Spinal cord (tissue), 9 donors: ENCODE measurements at regions not wholly inside any gene's neighbourhood (a gene's known extent, or its start where the extent isn't known, plus 50 kb on each side); places are given as distances from the start of the nearest gene placed in this dataset.
"Not testable (repeated sequence)": the region's sequence is repeated elsewhere in the genome, so short reads cannot be mapped to it uniquely, and the experiment has no call there.

Experiments used
- DNase-seq, 6 donors: peaks; one replicate each; pipeline versions ENCODE4 v3.0.0 to v3.0.0-alpha.2; 2013 to 2015; ENCODE audit warnings: low spot score in 6 of 6, low read depth in 4 of 6
- H3K27ac ChIP-seq: one replicate; pipeline ENCODE4 v1.5.1; 2013; ENCODE audit warnings: low read depth, low read length, control low read depth
- H3K27me3 ChIP-seq: one replicate; pipeline ENCODE4 v1.6.1; 2013; ENCODE audit warnings: low read length; ENCODE audit not compliant: control insufficient read depth, insufficient read depth
- H3K36me3 ChIP-seq: one replicate; pipeline ENCODE4 v1.6.1; 2013; ENCODE audit warnings: low read length; ENCODE audit not compliant: control insufficient read depth, insufficient read depth
- H3K4me1 ChIP-seq: one replicate; pipeline ENCODE4 v1.6.1; 2013; ENCODE audit warnings: low read length; ENCODE audit not compliant: control insufficient read depth, insufficient read depth
- H3K4me3 ChIP-seq: one replicate; pipeline ENCODE4 v1.5.1; 2013; ENCODE audit warnings: low read depth, low read length, control low read depth
- H3K9me3 ChIP-seq: one replicate; pipeline ENCODE4 v1.6.1; 2013; ENCODE audit warnings: low read length; ENCODE audit not compliant: control insufficient read depth, insufficient read depth
- WGBS: methylation state at CpG from one replicate; pipeline ENCODE4 v1.1.5; 2013; ENCODE audit warnings: missing lambda C conversion rate; ENCODE audit not compliant: insufficient coverage; 5-methylcytosine and 5-hydroxymethylcytosine counted together
- donor health status: healthy.

DNA sequence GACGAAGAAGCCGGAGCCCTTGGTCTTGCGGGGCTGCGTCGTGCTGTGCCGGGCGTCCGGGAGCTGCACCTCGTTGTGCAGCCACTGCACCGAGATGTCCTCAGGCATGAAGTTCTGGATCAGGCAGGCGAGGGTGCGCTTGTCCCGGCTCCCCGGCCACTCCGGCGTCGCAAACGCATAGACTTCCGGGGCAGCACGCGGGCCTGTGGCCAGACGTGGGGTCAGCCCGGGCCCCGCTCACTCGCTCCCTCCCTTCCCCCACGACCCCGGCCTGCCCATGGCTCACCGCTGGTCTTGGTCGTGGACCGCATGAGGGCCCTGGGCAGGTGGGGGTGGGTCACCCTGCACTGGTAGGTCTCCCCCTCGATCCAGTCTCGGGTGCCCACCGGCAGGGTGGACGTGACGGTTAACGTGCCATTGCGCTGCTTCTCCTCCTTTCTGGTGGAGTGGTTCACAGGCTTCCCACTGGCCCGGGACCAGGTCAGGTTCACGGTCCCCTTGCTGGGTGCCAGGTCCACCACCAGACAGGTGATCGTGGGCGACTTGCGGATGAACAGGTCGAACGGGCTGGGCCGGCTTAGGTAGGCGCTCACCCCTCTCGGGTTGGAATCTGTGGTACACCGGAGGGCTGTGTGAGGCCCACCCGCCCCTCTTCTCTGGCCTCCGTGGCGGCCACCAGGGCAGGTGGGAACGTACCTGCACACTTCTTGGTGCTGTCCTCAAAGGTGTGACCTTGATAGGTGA lies 74.0 kb downstream of the TMEM121 start:
- not testable (repeated sequence) for H3K4me1 ChIP-seq, H3K36me3 ChIP-seq, DNase-seq, H3K9me3 ChIP-seq, H3K27ac ChIP-seq, H3K4me3 ChIP-seq, H3K27me3 ChIP-seq
- 92% methylated on average over 35 of the region's 52 CpGs for WGBS

DNA sequence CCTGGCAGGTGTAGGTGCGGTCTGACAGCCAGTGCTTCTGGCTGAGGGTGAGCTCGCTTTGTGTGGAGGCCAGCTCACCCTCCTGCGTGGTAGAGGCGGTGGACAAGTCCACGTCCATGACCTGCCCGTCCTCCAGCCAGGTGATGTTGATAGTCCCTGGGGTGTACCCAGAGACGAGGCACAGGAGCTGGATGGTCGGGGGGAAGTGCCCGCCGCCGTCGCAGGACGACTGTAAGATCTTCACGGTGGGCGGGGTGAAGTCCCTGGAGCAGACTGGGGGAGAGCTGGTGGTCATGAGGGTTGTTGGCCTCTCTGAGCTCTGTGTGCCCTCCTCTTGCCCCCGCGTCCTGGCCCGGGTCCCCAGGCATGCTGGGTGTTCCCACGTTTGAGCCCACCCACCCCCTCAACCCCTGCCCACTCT lies 74.6 kb downstream of the TMEM121 start:
- 87% methylated on average over 17 of the region's 19 CpGs for WGBS
- Histone ChIP-seq H3K4me1 (no peaks in the 10 kb centered on the region), H3K4me3 (no peak overlapping the region), H3K27me3 (no peaks in the 10 kb centered on the region), H3K36me3 (no peaks in the 10 kb centered on the region), H3K27ac (no peak overlapping the region), H3K9me3 (no peaks in the 10 kb centered on the region)
- no peak for DNase-seq

DNA sequence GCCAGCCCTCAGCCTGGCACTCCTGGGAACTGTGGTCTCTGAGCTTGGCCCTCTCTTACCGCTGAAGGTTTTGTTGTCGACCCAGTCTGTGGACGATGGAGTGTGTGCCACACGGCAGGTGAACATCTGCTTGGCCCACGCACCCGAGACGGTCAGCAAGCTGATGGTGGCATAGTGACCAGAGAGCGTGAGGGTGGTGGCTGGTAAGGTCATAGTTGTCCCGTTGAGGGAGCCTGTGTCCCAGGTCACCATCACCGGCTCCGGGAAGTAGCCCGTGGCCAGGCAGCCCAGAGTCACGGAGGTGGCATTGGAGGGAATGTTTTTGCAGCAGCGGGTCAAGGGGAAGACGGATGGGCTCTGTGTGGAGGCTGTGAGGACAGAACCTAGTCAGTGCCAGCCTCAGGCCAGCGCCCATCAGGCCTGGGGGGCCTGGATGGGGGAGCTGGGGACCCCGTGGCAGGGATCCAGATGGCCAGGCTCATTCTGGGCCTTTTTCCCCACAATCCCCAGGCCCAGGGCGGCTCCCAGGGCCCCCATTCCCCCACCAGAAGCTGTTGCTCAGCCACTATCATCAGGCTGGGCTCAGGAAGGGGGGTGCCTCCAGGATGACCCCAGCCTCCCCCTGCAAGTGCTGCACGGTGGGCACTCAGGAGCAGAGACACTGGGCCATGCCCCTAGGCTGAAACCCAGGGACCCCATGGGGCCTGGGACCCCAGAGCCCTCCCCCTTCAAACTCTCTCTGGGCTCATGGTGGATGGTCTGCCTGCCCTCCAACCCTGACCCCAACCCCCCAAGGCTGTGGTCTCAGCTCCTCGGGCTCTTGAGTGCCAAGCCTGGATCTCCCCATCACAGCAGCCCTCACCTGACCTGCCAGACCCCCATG lies 75.2 kb downstream of the TMEM121 start:
- Histone ChIP-seq H3K27me3 (no peaks in the 10 kb centered on the region), H3K9me3 (no peaks in the 10 kb centered on the region), H3K36me3 (no peaks in the 10 kb centered on the region), H3K4me1 (no peaks in the 10 kb centered on the region), H3K27ac (no peak overlapping the region), H3K4me3 (no peak overlapping the region)
- 76% methylated on average over 20 of the region's 20 CpGs for WGBS
- no peak for DNase-seq

DNA sequence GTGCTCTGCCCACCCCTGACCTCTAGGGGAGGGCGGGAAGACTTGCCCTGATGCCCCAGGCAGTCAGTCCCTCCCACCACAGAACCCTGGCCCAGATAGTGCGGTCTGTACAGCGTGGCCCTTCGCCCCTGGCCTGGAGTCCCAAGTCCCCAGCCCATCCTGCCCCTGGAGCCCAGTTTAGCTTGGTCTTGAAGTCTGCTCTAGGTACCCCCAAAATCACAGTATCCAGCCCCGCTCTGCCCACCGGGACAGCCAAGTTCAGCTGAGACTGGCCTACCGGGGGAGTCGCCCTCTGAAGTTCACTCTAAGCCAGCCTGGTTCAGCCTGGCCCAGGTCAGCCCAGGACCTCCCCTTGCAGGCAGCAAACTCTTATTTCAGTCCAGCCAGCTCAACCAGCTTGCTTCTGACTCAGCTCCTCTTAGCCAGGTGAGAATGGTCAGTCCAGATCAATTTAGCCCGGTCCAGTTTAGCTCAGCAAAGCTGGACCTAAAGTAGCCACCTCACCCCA lies 75.9 kb downstream of the TMEM121 start:
- WGBS: 86% methylated on average over 9 of the region's 9 CpGs
- Histone ChIP-seq H3K4me3 (no peak overlapping the region), H3K9me3 (no peaks in the 10 kb centered on the region), H3K27ac (no peak overlapping the region), H3K4me1 (no peaks in the 10 kb centered on the region), H3K36me3 (no peaks in the 10 kb centered on the region), H3K27me3 (no peaks in the 10 kb centered on the region)
- no peak for DNase-seq

DNA sequence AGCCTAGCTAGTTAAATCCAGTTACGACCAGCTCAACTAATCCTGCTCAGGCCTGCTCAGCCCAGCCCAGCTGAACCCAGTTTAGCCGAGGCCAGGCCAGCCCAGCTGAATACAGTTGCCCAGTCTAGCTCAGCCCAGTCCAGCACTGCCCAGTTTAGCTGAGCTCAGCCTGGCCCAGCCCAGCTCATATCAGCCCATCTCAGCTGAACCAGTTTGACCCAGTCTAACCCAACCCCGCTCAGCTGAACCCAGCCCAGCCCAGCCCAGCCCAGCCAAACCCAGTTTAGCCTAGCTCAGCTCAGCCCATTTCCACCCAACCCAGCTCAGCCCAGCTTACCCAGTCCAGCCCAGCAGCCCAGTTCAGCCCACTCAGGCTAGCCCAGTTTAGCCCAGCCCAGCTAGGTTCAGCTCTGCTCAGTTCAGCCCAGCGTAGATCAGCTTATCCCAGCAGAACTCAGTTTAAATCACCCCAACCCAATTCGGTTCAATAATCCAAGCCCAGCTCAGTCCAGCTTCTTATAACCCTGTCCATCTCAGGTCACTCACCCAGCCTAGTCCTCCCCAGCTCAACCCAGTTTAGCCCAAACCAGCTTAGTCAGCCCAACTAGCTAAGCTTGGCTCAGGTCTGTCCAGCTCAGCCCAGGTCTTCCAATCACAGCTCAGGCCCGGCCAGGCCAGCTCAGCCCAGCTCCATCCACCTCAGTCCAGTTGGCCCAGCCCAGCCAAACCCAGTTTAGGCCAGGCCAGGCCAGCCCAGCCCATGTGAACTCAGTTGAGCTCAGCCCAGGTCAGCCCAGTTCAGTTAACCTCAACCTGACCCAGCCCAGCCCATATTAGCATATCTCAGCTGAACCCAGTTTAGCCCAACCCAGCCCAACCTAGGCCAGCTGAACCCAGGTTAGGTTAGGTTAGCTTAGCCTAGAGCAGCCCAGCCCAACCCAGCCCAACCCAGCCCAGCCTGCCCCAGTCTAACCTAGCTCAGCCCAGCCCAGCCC lies 76.7 kb downstream of the TMEM121 start:
- Histone ChIP-seq H3K27ac (no peak overlapping the region), H3K4me3 (no peak overlapping the region), H3K27me3 (no peaks in the 10 kb centered on the region), H3K9me3 (no peaks in the 10 kb centered on the region), H3K4me1 (no peaks in the 10 kb centered on the region), H3K36me3 (no peaks in the 10 kb centered on the region)
- WGBS: 76% methylated on average over 6 of the region's 6 CpGs
- no peak for DNase-seq

DNA sequence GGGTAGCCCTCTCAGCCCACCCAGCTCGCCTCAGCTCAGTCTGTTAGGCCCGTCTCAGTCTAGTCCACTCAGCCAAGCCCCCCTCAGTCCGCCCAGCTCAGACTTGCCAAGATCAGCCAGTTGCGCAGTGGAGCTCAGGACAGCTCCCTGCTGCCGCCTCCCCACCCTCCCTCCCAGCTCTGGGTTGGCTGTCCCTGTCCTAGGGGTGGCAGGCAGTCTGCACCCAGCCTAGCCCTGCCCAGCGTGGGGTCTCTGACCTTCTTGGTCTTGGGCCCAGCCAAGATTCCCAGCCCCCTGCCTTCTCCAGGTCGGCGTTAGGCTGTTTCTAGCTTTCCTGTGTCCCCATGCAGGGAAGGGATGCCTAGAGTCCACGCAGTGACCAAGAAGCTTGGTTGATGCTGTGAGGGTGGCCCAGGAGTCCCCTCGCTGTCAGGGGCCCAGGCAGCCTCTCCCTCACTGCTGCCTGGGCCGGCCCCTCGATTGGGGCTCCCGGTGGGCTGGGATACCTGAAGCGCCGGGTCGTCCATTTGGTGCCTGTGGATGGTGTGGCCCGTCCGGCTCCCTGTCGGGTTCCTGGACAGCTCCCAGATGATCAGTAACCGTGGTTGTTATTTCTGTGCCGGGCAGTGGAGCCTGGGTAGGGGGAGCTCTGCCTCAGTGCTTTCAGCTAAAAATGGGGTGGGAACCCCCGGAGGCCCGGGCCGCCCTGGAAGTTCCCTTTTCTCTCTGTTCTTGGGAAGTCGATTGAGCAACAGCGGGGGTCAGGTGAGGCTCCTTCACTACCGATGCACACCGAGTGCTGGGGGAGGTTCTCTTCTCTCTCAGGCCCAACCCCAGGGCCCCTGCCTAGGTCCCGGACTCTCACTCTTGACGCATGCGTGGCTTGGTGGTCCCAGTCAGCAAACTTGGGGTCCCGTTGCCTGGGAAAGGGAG lies 78.4 kb downstream of the TMEM121 start:
- not testable (repeated sequence) for DNase-seq, H3K4me1 ChIP-seq, H3K4me3 ChIP-seq, H3K27ac ChIP-seq, H3K27me3 ChIP-seq, H3K9me3 ChIP-seq, H3K36me3 ChIP-seq
- WGBS: 85% methylated on average over 24 of the region's 32 CpGs

DNA sequence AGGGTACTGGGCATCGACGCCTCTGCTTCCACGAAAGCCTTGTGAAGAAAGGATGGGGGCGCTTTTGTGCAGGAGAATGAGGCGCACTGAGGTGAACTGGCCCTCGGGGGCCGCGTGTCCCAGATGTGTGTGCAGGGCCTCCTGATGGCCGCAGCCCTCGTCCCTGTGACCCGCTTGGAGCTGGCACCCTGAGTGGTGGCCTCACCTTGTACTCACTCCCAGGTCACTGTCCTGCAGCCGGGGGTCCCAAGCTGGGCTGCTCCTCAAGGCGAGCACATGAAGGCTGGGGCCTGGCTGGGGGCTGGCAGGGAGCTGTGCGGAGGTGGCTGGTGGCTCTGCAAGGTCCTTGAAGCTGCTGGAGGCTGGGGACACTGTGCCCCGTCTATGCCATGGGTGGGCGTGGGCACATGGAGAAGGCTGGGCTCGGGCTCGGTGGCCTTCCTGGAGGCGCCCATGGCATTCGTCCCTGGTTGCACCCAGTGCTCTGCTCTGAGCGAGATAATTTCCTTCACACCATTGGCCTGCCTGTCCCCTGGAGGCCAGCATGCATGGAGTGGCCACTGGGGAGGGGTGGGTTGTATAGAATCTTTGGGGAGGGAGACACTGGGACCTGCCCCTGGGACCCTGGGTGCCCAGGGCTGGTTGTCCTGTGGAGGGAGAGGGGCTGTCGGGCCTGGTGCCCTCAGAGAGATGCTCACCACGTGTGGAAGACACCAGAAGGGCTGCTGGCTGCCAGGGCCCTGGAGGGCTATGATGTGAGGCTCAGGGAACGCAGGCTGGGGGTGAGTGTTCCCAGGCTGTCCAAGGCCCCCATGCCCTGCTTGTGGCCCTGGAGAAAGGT lies 79.3 kb downstream of the TMEM121 start:
- Histone ChIP-seq H3K27ac (no peak overlapping the region), H3K4me1 (no peaks in the 10 kb centered on the region), H3K36me3 (no peaks in the 10 kb centered on the region), H3K27me3 (no peaks in the 10 kb centered on the region), H3K9me3 (no peaks in the 10 kb centered on the region), H3K4me3 (no peak overlapping the region)
- DNase-seq: no peak
- WGBS: 83% methylated on average over 23 of the region's 24 CpGs

DNA sequence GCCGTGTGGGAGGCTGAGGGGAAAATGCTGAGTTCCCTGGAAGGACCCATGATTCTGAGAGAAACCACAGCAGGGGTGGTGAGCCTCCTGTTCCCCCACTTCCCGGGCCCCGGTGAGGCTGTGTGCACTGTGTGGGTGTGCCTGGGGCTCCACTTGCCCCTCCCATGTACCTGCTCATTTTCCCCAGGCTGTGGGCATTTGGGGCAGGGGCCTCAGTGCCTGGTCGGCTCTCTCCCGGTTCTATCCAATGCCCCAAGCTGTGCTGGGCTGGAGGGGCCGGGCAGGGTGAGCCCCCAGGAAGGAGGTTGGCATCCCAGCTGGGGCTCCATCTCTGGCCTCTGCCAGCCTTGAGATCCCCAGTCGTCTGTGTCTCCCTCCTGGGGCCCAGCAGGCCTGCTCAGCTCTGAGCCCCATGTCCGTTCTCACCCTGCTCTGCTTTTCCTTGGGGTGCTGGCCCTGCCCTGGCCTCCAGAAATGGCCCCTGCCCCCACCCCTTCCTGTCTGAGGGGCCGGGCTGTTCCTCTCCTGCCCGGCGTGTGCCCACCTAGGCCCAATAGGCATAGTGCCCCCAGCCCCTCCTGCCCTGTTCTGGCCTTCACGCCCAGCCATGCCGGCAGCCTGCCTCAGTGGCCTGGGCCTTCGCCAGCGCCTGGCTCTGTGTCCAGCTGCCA lies 80.1 kb downstream of the TMEM121 start:
- not testable (repeated sequence) for H3K27me3 ChIP-seq, H3K4me3 ChIP-seq, H3K36me3 ChIP-seq, H3K4me1 ChIP-seq, H3K27ac ChIP-seq, H3K9me3 ChIP-seq, DNase-seq
- WGBS: 76% methylated on average over 6 of the region's 15 CpGs
